GM19455 (cell line): ENCODE measurements at regions not wholly inside any gene's neighbourhood (a gene's known extent, or its start where the extent isn't known, plus 50 kb on each side); places are given as distances from the start of the nearest gene placed in this dataset.

Experiments used
- ATAC-seq: cut with Tn5 transposase; IDR thresholded peaks from one replicate; pipeline ENCODE4 v1.9.1; 2021; ENCODE audit not compliant: unreplicated experiment

DNA sequence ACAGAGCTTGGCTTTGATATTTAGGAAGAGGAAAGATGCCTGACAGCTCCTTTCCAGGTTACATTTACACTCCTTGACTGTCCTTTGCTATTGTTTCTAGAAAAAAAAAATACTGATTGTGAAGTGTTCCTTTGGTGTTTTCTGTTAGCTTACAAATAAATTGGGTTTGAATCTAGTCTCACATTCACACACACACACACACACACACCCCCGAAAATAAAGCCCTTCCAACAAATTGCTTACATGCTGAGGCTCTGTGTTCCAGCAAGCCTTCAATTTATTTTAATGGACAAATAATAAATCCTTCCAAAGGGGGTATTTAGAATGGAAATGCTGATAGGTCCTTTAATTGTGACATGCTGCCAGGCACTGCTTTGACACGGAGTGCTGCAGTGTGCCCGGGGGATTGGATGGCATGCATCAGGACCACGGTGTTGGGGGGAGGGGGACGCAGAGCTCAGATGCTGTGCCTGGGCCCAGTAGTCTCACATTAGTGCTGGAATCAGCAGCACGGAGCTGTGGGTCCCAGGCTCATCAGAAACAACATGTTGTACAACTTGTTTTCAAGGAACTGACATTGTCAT lies 199.9 kb downstream of the CD83 start:
- ATAC-seq: no peak

DNA sequence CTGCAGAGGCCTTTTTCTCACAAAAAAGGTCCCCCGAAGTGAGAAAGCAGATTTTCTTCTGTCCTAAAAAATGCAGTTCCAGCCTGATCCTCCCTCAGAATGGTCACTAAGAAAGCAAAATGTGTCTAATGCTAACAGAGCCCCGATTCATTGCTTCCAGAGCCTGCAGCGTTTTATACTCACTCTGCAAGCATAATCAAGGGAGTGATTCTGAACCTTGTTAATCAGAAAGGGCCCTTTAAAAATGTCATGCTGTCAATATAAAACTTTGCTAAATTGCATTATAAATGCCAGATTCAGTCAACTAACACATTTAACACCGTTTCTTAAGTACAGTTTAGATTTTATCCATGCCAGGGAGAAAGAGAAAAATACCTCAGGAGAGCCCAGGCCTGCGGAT lies 202.8 kb downstream of the CD83 start:
- ATAC-seq: no peak

DNA sequence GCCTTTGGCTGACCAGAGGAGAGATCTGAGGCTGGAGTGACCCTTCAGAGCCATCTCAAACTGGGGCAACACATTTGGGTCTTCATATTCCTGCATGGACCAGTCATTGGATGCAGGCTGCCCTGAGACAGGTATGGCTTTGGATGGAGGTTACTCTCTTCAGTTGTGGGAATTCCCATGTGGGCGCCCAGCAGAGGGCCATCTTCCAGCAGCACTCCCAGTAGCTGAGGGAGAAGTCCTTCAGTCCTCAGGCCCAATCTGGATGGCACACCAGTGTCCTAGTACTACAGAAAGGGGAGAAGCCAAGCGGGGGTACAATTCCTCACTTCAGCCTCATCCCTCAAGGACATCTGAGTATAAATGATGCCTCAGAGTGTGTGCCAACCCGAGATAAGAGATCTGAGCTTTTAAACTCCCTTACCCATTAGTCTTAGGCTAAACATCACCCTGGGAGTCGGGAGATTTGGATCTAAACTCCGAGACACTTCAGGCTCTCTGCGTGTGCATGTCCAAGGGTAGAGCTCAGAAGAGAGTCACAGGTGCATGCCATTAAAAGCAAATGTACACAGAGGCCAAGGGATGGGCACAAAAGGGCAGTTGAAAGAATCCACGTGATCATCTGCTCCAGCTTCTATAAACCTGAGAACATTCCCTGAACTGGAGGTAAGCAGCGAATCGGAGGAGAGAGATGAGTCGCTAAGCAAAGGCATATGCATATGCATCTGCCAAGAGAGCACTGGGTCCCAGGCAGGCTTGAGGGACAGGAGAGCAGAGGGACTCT lies 204.6 kb downstream of the CD83 start:
- ATAC-seq: no peak

DNA sequence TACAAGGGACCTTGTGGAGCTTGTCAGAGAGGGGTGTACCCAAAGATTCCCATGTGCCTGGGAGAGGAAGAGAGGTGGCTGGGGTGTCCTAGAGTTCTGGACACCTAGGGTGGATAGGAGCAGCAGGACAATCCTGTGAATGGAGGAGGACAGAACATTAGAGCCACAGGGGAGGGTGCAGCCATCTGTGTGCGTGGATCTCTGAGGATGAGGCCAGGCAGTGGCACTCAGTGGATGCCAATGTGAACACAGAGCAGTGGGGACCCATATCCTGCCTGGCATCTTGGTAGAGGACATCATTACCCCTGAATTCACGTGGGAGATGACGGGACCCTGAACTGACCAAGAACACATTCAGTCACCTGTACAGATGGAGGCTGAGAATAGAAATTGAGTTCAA lies 205.3 kb downstream of the CD83 start:
- no peak for ATAC-seq

DNA sequence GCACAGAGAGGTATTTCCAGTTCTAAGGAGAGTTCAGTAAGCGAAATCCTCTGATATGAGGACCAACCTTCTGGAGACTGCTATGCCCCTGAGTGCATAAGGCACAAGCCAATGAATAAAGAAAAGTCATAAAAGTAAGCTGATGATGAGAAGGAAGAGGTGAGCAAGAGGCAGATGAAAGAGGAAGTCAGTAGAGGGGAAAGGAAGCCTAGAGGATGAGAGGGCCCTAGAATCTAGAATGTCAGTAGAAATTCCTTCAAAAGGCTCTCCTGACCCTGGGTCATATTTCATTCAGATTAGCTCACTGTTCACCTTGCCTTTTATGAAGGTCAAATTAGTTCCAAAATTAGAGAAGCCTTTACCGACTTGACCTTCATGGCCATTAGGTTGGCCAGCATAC lies 209.2 kb downstream of the CD83 start:
- no peak for ATAC-seq

DNA sequence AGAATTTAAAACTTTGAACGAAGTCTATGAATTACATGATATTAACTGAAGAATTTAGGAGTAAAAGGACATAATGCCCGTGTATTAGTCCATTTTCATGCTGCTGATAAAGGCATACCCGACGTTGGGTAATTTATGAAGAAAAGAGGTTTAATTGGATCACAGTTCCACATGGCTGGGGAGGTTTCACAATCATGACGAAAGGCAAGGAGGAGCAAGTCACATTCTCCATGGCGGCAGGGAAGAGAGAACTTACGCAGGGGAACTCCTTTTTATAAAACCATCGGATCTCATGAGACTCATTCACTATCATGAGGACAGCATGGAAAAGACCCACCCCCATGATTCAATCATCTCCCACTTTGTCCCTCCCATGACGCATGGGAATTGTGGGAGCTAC lies 210.6 kb downstream of the CD83 start:
- ATAC-seq: no peak

DNA sequence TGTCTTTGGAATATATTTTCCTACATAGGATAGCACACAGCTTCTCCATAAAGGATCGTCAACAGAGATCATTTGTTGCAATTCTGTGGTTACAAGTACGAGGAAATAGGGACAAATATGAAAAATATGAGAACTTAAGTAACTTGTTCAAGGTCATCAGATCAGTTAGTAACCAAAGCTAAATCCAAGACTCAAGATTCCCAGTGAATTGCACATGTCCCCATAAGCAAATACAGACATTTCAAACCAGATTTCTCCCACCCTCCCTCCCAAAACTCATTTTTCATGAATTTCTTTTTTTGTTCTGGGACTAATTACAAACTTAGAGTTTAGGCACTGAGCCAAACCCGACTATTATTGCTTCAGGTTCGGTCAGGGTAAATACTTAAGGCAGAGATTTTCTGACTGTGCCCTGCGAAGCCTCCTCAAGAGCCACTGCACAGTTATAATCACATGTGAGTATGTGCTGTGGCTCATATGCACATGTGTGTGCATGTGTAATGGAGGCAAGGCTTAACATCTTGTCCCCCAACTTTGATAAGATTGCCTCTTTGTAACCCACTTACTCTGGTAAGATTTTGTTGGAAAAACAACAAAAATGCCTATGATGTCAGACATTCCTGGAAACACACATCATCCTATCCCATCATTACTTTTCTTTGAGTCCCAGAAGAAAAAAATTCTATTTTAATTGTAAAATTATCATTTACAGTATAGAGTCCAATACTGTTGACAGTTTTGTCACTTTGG lies 216.2 kb downstream of the CD83 start:
- no peak for ATAC-seq

DNA sequence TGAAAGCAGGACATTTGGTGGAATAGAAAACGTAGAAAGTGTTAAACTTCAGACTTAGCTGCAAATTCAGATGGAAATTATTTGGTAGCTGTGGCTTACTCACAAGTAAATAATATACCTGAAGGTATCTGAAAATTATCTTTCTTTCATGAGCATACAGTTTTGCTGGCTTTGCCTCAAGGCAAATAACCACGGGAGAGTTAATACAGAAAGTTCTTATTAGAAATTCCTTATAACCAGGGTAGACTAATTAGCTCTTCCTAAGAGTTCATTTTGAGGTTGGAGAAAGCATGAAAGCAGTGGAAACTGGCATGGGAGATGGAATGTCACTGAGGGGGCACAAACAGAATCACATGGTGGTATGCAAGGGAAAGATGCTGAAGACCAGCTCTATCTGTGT lies 217.5 kb downstream of the CD83 start:
- no peak for ATAC-seq

DNA sequence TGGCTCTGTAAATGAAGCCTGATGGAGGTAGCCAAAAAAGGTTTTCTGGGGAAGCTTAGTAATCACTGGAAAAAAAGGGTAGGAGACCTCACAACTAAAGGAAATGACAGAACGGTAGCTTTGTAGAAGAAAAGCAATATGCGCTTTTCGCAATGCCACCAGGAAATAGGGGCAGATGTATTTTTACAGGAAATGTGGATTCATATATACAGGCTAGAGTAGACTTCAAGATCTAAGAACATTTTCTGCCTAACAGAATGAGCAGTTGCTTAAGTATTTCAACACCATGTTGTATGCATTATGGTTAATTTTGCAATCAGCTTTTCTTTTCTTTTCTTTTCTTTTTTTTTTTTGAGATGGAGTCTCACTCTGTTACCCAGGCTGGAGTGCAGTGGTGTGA lies 219.6 kb downstream of the CD83 start:
- no peak for ATAC-seq

DNA sequence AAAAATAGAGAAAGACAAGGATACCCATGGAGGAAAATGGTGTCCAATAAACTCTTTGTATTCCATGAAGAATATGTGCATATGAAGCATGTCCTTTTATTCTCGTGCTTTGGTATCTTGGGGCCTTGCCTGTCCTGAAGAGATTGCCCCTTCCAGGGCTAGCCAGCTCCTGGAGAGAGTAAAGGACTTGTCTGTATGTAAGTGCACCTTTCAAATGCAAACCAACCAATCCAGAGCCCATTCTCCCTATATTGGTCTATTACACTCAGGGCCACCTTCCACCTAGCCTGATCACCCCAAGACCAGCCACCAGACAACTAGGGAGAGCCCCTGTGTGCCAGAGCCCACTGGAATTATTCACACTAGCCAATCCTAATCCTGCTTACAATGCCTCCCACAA lies 221.6 kb downstream of the CD83 start:
- ATAC-seq: no peak

DNA sequence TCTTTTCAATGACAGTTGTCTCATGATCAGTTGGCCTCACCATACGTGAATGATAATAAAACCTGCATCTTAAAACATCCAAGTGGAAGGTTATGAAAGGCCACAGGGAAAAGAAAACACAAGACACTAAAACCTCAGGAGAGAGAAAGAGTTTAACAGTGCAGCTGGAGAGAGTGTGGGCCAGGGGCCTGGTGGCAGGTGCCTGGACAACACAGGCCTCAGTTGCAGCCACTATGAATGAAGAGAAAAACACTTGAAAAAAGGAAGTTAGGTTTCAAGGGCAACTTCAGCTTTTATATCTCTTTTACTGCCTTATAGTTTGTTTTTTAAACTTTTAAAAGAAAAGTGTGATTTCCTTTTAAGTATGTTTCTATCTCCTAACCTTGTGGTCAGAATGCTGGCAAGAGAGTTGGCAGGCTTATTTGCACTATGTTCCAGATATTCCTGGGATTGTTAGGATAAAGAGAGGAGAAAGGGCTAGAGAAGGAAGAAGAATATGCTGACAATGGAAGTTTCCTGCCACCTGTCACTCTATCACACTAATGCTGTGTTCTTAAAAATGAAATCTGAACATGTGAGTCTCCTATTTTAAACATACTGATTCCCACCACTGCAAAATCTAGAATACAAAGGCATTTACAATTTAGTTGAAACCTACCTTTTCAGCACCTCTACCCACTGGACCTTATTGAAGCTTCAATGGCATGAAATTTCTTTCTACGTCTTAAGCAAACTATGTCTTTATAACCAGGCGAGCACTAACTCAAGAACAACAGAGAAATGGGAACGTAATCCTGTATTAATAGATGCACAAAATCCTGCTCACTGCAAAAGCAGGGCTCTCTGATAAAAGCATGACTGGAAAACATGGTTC lies 222.4 kb downstream of the CD83 start:
- ATAC-seq: no peak

DNA sequence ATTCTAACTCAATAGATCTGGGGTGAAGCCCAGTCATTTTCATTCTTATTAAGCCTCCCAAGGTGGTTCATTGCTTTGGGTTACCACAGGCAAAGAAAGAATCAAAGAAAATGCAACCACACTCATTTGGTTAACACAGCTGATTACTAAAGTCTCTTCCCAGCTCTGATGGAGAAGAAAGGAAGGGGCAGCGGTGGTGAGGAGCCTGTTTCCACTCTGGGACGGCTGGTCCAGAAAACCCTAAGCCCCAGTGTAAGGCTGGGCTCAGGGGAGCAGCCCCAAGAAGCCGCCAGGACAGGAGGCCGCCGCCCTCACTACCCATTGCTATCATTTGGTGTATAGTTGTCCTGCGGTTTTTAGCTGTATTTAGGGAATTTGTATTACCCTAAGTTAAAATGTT lies 226.9 kb downstream of the CD83 start:
- no peak for ATAC-seq

DNA sequence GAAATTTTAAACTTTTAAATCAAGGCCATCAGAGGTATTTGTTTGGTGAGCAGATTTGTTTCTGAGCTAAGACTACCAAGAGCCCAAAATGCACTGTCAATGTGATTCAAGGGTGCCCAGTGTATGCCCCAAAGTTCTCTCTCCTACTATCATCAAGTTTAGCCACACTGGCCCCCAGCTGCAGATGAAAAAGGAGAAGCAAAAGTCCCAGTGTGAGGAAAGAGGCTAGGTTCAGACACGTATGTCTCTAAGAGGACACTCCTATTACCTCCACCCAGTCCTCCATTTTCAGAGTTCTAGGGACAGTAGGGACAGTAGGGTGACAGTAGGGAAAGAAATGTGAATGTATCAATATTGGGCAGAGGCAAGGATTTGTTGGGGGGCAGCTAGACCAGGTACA lies 230.8 kb downstream of the CD83 start:
- no peak for ATAC-seq

DNA sequence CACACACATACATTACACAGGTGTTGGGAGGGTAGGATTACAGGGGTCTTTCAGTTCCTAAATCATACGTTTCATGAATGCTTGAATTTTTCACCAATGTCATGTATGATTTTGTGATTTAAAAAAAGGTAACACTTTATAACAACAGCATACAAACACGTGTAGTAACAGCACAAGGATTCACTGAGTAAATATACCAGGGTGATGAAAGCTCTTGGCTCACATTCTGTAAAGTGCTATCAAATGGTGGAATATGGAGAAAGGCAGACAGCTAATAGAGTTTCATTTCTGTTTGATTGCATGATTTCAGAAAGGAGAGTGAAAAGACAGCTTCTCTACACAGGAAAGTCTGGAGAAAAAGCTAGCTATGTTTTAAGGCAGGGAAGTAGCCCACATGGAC lies 231.9 kb downstream of the CD83 start:
- ATAC-seq: no peak

DNA sequence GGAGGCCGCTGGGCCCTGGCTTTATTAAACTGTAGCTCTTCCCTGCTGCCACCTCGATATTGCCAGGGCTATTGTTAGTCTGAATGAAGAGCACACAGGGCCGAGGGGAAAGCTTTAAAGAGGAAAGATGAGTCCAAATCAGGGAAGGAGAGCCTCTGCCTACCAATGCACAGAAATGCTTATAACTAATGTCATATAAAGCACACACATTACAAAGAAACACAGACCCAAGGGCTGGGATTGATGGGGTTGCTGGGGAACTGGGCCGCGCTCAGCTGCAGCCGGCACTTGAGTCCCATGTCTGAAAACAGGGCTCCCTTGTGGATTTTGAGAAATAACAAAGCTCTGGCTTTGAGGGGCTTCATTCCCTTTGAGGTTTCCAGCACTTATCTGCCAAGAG lies 232.6 kb downstream of the CD83 start:
- ATAC-seq: no peak

DNA sequence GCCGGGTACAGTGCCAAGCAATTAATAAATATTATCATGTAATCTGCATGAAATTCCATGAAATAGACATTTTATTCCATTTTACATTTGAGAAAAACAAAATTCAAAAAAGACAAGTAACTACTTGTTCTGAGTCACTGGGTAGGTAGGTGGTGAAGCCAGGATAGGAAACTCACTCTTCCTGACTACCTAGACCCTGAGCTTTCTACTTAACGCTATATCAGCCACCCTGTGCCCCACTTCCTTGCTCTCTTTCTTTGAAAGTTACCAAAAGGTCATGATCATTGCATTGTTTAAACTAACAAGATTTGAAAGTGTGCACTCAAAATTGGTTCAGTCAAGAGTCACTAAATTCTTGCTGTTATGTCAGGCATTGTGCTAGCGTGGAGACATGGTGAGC lies 235.7 kb downstream of the CD83 start:
- ATAC-seq: no peak

DNA sequence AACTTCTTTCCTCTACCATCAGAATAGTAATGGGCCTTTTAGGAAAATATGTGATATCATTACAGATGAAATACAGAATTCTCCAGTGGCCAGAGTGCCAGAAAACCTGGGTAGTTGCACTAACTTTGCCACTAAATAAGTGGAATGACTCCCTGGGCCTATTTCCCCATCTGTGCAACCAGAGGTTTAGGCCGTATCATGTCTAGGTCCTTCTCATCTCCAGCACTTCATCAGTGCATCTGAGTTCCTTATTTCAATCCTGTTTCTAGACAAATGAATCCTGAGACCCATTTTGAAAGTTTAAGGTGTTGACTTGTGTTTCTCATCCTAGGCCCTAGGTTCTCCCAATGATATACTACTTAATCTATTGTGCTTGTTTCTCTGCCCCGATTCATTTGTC lies 236.2 kb downstream of the CD83 start:
- no peak for ATAC-seq

DNA sequence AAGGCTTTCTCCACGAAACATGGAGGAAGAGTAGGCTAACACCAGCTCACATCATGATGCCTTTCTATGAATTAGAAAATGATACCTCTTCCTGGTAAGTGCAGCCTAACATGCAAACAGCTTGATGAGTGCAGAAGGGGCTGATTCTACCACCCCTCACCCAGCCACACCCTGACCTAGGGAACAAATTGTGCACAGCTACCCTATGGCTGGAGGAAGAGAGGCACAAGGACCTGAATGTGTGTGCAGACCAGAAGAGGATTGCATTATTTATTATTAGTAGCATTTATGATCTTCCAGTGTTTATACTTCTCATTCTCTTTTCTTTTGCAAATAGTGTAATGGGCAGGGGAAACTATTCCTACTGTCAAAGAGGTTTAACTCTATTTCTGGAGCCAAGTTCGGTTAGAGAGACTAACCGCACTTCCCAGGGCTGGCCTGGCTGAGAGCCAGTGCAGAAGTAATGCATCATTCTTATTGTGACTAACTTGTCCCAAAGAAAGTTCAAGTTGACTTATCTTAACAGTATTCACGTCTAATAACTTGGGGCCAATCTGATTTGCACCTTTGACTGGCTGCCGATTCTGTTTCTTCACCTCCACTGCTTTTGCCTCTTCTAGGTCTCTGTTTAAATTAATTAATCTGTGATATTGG lies 237.5 kb downstream of the CD83 start:
- no peak for ATAC-seq

DNA sequence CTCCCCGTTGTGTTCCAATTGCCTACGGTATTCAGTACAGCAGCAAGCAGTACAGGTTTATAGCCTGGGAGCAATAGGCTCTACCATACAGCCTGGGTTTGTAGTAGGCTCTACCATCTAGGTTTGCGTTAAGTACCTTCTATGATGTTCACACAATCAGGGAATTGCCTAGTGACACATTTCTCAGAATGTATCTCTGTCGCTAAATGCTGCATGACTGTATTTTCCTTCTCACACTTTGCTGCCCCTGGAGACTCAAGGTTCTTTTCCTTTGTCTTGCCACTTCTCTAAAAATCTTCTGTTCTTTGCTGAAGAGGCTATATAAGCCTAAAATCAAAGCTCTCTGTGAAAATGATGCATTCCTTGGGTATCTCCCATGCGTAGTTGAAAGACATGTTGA lies 241.9 kb downstream of the CD83 start:
- ATAC-seq: no peak

DNA sequence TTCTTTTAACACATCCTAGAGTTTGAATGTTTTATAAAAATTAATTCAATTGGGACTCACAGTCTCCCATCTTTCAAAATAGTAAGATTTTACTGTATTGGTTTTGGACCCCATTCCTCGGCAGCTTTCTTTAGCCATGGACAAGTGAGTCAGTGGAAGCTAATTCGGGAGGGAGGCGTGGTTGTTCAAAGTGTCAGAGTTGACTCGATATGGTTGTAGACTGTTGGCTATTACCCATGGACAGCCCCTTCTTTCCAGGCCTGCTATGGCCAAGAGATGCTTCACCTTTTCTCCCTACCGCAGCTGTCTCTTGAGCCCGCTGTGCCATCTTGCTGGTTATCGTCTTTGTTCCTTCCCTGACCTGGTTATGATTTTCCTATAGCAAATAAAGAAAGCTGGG lies 243.0 kb downstream of the CD83 start:
- no peak for ATAC-seq

DNA sequence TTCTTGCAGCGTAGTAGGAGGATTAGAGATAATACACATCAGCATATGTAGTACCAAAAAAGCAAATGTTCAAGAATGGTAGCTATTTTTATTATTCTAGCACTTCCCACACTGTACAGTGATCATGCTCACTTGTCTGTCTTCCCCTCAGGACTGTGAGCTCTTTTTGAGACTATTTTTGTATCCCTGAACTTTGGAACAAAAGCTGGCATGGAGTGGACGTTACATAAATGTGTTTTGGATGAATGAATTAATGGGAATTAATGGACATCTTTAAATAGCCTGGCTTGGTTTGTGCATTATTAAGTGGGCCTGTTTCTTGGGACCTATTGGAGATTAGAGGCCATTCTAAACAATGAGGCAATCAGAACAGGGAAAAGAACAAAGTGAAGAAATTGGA lies 243.7 kb downstream of the CD83 start:
- no peak for ATAC-seq
